K562 (cell line): ENCODE measurements at regions not wholly inside any gene's neighbourhood (a gene's known extent, or its start where the extent isn't known, plus 50 kb on each side); places are given as distances from the start of the nearest gene placed in this dataset.

Experiments
- ATAC-seq: fragments of 200-7000 bp; cut with Tn5 transposase; 3 replicates; pipeline ENCODE4 v1.9.1; 2020; ENCODE audit warnings: moderate library complexity
- BruUV-seq: library from RNA; stranded (reverse); fragments of 400-500 nt; replicated peaks from 2 replicates; lab custom pipeline; 2021; lab: Mats Ljungman, UMichigan
- CTCF ChIA-PET: fragments of 300-600 bp; formaldehyde crosslinking; extraction: SDS; loops from one replicate; lab custom pipeline; 2021; ENCODE audit warnings: low intra/inter-chr PET ratio; lab: Yijun Ruan, JAX
- POLR2A ChIA-PET: fragments of 300-600, 350-650 bp; sonication (Branson Sonifier 250); formaldehyde crosslinking; extraction: SDS; loops from one replicate; lab custom pipeline; 2021; ENCODE audit warnings: antibody characterized with exemption, inconsistent platforms; lab: Yijun Ruan, JAX
- DNase-seq, 4 experiments: peaks; one replicate each; pipeline versions ENCODE4 v3.0.0 to v3.0.0-alpha.2; 2011 to 2018; ENCODE audit warnings: low spot score in 3 of 4, mixed read lengths in 3 of 4; ENCODE audit errors: extremely low read depth in 1 of 4
- FAIRE-seq: peaks from 2 replicates; lab custom pipeline; 2011; peaks lifted over from hg19 to GRCh38; lab: Jason Lieb, UNC
- H2AFZ ChIP-seq: 2 replicates; pipeline ENCODE4 v1.6.0; 2011; ENCODE audit warnings: low read depth, low read length, control low read depth, inconsistent platforms
- H3K27ac ChIP-seq: fragments of 200-600 bp; 3 replicates; pipeline ENCODE4 v1.8.0; 2011; ENCODE audit warnings: low read depth, mild to moderate bottlenecking, control low read depth, inconsistent platforms, low read length, moderate library complexity, mixed read lengths; ENCODE audit errors: extremely low read depth
- H3K27me3 ChIP-seq, 2 experiments: fragments of 300-600 bp in 1 of 2; 2 replicates in 1 of 2; 3 replicates in 1 of 2; pipeline versions ENCODE4 v1.6.0 to v1.8.0; 2011; ENCODE audit warnings: inconsistent platforms in 2 of 2, low read length in 2 of 2, mild to moderate bottlenecking in 1 of 2, mixed read lengths in 1 of 2, moderate library complexity in 1 of 2; ENCODE audit not compliant: control insufficient read depth in 2 of 2, insufficient read depth in 2 of 2
- H3K36me3 ChIP-seq: fragments of 300-600 bp; 3 replicates; pipeline ENCODE4 v1.8.0; 2011; ENCODE audit warnings: mild to moderate bottlenecking, low read length, inconsistent platforms; ENCODE audit not compliant: control insufficient read depth, insufficient read depth
- H3K4me1 ChIP-seq, 2 experiments: fragments of 200-600 bp in 1 of 2; replicated peaks in 1 of 2; 2 replicates in 1 of 2; 3 replicates in 1 of 2; pipeline versions ENCODE4 v1.5.1 to v1.8.0; 2011; ENCODE audit warnings: inconsistent platforms in 2 of 2, low read length in 2 of 2, mild to moderate bottlenecking in 1 of 2, mixed read lengths in 1 of 2, moderate library complexity in 1 of 2; ENCODE audit not compliant: control insufficient read depth in 2 of 2, insufficient read depth in 2 of 2
- H3K4me2 ChIP-seq: 2 replicates; pipeline ENCODE4 v1.6.1; 2011; ENCODE audit warnings: low read length, control low read depth, inconsistent platforms, mixed read lengths; ENCODE audit not compliant: insufficient read depth
- H3K4me3 ChIP-seq: fragments of 200-600 bp; sonication (generic), shearing (Covaris generic); 2 replicates; pipeline ENCODE4 v1.5.1; 2016; ENCODE audit warnings: control low read depth, inconsistent platforms
- H3K79me2 ChIP-seq: fragments of 200-600 bp; 3 replicates; pipeline ENCODE4 v1.8.0; 2011; ENCODE audit warnings: low read length, inconsistent platforms; ENCODE audit not compliant: control insufficient read depth, insufficient read depth
- H3K9ac ChIP-seq, 2 experiments: 2 replicates each; pipeline versions ENCODE4 v1.6.0 to v1.6.1; 2011; ENCODE audit warnings: low read depth in 2 of 2, low read length in 2 of 2, control low read depth in 1 of 2, inconsistent platforms in 1 of 2, mild to moderate bottlenecking in 1 of 2, mixed read lengths in 1 of 2; ENCODE audit not compliant: insufficient read depth in 1 of 2
- H3K9me1 ChIP-seq: one replicate; pipeline ENCODE4 v1.6.0; 2011; ENCODE audit warnings: inconsistent platforms, mild to moderate bottlenecking, low read length, moderate library complexity; ENCODE audit not compliant: control insufficient read depth, insufficient read depth
- H3K9me3 ChIP-seq: replicated peaks from 2 replicates; pipeline ENCODE4 v1.5.1; 2011; ENCODE audit warnings: low read depth, low read length, inconsistent platforms; ENCODE audit not compliant: control insufficient read depth, insufficient read depth
- H4K20me1 ChIP-seq: replicated peaks from 2 replicates; pipeline ENCODE4 v1.6.1; 2011; ENCODE audit warnings: low read length, inconsistent platforms, mixed read lengths; ENCODE audit not compliant: control insufficient read depth, insufficient read depth
- DACH1 ChIP-seq: fragments of 450-650 bp; IDR thresholded peaks from 2 replicates; pipeline ENCODE4 v1.6.1; 2018; ENCODE audit not compliant: partially characterized antibody
- DDX20 ChIP-seq: fragments of 450-650 bp; IDR thresholded peaks from 2 replicates; pipeline ENCODE4 v1.6.1; 2016; ENCODE audit warnings: missing genetic modification characterization, low read depth, mild to moderate bottlenecking, missing compliant biosample characterization, moderate library complexity
- GABPB2 ChIP-seq: fragments of 250-450 bp; sonication (Bioruptor Pico); conservative IDR thresholded peaks from 2 replicates; pipeline ENCODE4 v1.5.1; 2021; ENCODE audit warnings: mild to moderate bottlenecking
- MBD1 ChIP-seq: fragments of 250-450 bp; sonication (Bioruptor Pico); IDR thresholded peaks from 2 replicates; pipeline ENCODE4 v1.8.0; 2022; ENCODE audit warnings: inconsistent platforms
- POLR3A ChIP-seq: IDR thresholded peaks from 2 replicates; pipeline ENCODE4 v1.6.1; 2011; ENCODE audit warnings: borderline replicate concordance, mild to moderate bottlenecking, moderate library complexity; ENCODE audit not compliant: insufficient read length, insufficient read depth; ENCODE audit errors: extremely low read depth
- TFAP4 ChIP-seq: sonication (generic); formaldehyde crosslinking; IDR thresholded peaks from 2 replicates; pipeline ENCODE4 v1.8.0; 2022; ENCODE audit warnings: missing genetic modification reagents, mild to moderate bottlenecking, moderate library complexity, borderline replicate concordance
- ZNF140 ChIP-seq: fragments of 250-450 bp; sonication (Bioruptor Pico); IDR thresholded peaks from 2 replicates; pipeline ENCODE4 v1.8.0; 2021; ENCODE audit warnings: moderate library complexity, mild to moderate bottlenecking, inconsistent platforms
- ZNF184 ChIP-seq: sonication (generic); formaldehyde crosslinking; IDR thresholded peaks from 2 replicates; pipeline ENCODE4 v1.5.0; 2020; ENCODE audit warnings: missing genetic modification reagents
- ZNF23 ChIP-seq: fragments of 250-450 bp; sonication (Bioruptor Pico); IDR thresholded peaks from 2 replicates; pipeline ENCODE4 v1.4.0; 2020; ENCODE audit warnings: mild to moderate bottlenecking
- ZNF239 ChIP-seq: fragments of 250-450 bp; sonication (Bioruptor Pico); IDR thresholded peaks from 2 replicates; pipeline ENCODE4 v1.4.0; 2020; ENCODE audit warnings: mild to moderate bottlenecking
- WGBS: fragments of 100-300 bp; shearing (Covaris generic); methylation state at CpG from one replicate; pipeline ENCODE4 v1.1.6; 2016; ENCODE audit warnings: low coverage, mixed read lengths; ENCODE audit not compliant: insufficient coverage; ENCODE audit errors: missing lambda C conversion rate; 5-methylcytosine and 5-hydroxymethylcytosine counted together
- in situ Hi-C: fragments of 300-500 bp; cut with MboI; formaldehyde crosslinking; loops from 4 replicates; pipeline ENCODE4 v1.15.0; 2018; ENCODE audit warnings: inconsistent platforms, mixed read lengths
- intact Hi-C: fragments of 100-400 bp; cut with micrococcal nuclease; formaldehyde crosslinking; loops from 2 replicates; pipeline ENCODE4 v1.14.2; 2022

- ATAC-seq (no peak), DNase-seq (no peak), FAIRE-seq (no peak)
- whole genome bisulfite sequencing: 2% methylated on average over 5 of the region's 7 CpGs
- intact Hi-C loops: no loop called here
- CTCF ChIA-PET: no interaction called here
- Histone ChIP-seq H3K79me2 (no peaks in the 10 kb centered on the region), H3K9ac (no peak overlapping the region), H3K4me3 (no peak overlapping the region), H3K9me1 (no peaks in the 10 kb centered on the region), H3K36me3 (no peaks in the 10 kb centered on the region), H3K27ac (no peak overlapping the region), H3K27me3 (no peaks in the 10 kb centered on the region), H2AFZ (no peak overlapping the region), H3K4me1 (no peaks in the 10 kb centered on the region), H3K9me3 (no peaks in the 10 kb centered on the region), H3K4me2 (no peak overlapping the region), H4K20me1 (no peaks in the 10 kb centered on the region)
- no TSS peak for BruUV-seq
- TF ChIP-seq ZNF140 (CRISPR knock-in tag) (no peak), POLR3A (no peak), ZNF23 (CRISPR knock-in tag) (no peak)
- POLR2A ChIA-PET: no interaction called here
- in situ Hi-C loops: no loop called here
Observed at GRCh38 chr14:86902176-86902950, 1090.6 kb downstream of the GALC start.

- Histone ChIP-seq H3K9ac (no peak overlapping the region), H3K4me3 (no peak overlapping the region), H3K36me3 (no peaks in the 10 kb centered on the region), H3K27me3 (no peaks in the 10 kb centered on the region), H3K9me1 (no peaks in the 10 kb centered on the region), H4K20me1 (no peaks in the 10 kb centered on the region), H2AFZ (no peak overlapping the region), H3K4me1 (no peaks in the 10 kb centered on the region), H3K27ac (no peak overlapping the region), H3K79me2 (no peaks in the 10 kb centered on the region), H3K4me2 (no peak overlapping the region), H3K9me3 (no peaks in the 10 kb centered on the region)
- 0% methylated on average over 4 of the region's 4 CpGs for WGBS
- intact Hi-C loops (no loop called here), in situ Hi-C loops (no loop called here)
- ChIA-PET CTCF (no interaction called here), POLR2A (no interaction called here)
- ATAC-seq (no peak), DNase-seq (no peak), FAIRE-seq (no peak)
- BruUV-seq: no TSS peak
- TF ChIP-seq TFAP4 (CRISPR knock-in tag) (no peak), ZNF184 (CRISPR knock-in tag) (no peak), GABPB2 (CRISPR knock-in tag) (no peak), ZNF239 (CRISPR knock-in tag) (no peak), MBD1 (CRISPR knock-in tag) (no peak), DACH1 (no peak), DDX20 (tag) (no peak)
Observed at GRCh38 chr14:86897704-86898513, 1095.1 kb downstream of the GALC start.
